Forelimb muscle (tissue), 1 donor: ENCODE measurements at regions not wholly inside any gene's neighbourhood (a gene's known extent, or its start where the extent isn't known, plus 50 kb on each side); places are given as distances from the start of the nearest gene placed in this dataset.

Source experiments
- DNase-seq: peaks from one replicate; pipeline ENCODE4 v3.0.0-alpha.2; 2013; ENCODE audit warnings: low read depth

GRCh38 chr13:108156749-108157148 is 58.6 kb downstream of the LIG4 start:
- no peak for DNase-seq

- DNase-seq = peak; percentile 14
Measured at GRCh38 chr13:108155185-108156106, 59.9 kb downstream of the LIG4 start.

- DNase-seq = no peak
Measured at GRCh38 chr13:108154421-108154858, 60.9 kb downstream of the LIG4 start.

- no peak for DNase-seq
Measured at GRCh38 chr13:108146642-108147041, 68.7 kb downstream of the LIG4 start.

GRCh38 chr13:108142702-108143436 is 72.5 kb downstream of the LIG4 start:
- DNase-seq = no peak

GRCh38 chr13:108137176-108137575 is 78.2 kb downstream of the LIG4 start:
- no peak for DNase-seq

GRCh38 chr13:108127406-108127805 is 87.9 kb downstream of the LIG4 start:
- DNase-seq = no peak

GRCh38 chr13:108126056-108126455 is 89.3 kb downstream of the LIG4 start:
- DNase-seq = no peak

- no peak for DNase-seq
Measured at GRCh38 chr13:108121406-108121805, 93.9 kb downstream of the LIG4 start.

GRCh38 chr13:108120856-108121255 is 94.5 kb downstream of the LIG4 start:
- no peak for DNase-seq

- DNase-seq = no peak
Measured at GRCh38 chr13:108120302-108120701, 95.0 kb downstream of the LIG4 start.

- no peak for DNase-seq
Measured at GRCh38 chr13:108115738-108116137, 99.6 kb downstream of the LIG4 start.

- no peak for DNase-seq
Measured at GRCh38 chr13:108113407-108113806, 101.9 kb downstream of the LIG4 start.

GRCh38 chr13:108104736-108105135 is 110.6 kb downstream of the LIG4 start:
- no peak for DNase-seq

GRCh38 chr13:108102771-108103170 is 112.6 kb downstream of the LIG4 start:
- DNase-seq = no peak

- no peak for DNase-seq
Measured at GRCh38 chr13:108096301-108096915, 118.9 kb downstream of the LIG4 start.

- no peak for DNase-seq
Measured at GRCh38 chr13:108095036-108095435, 120.3 kb downstream of the LIG4 start.

- no peak for DNase-seq
Measured at GRCh38 chr13:108093616-108094015, 121.7 kb downstream of the LIG4 start.

- DNase-seq = no peak
Measured at GRCh38 chr13:108087810-108088209, 127.5 kb downstream of the LIG4 start.

GRCh38 chr13:108086678-108087077 is 128.7 kb downstream of the LIG4 start:
- DNase-seq = no peak

GRCh38 chr13:108084840-108085239 is 130.5 kb downstream of the LIG4 start:
- no peak for DNase-seq

- no peak for DNase-seq
Measured at GRCh38 chr13:108083056-108083455, 132.3 kb downstream of the LIG4 start.
